Fibroblast of lung (primary cell): ENCODE measurements at regions not wholly inside any gene's neighbourhood (a gene's known extent, or its start where the extent isn't known, plus 50 kb on each side); places are given as distances from the start of the nearest gene placed in this dataset.

Experiments used
- EZH2 ChIP-seq: IDR thresholded peaks from 2 replicates; pipeline ENCODE4 v1.5.1; 2012; ENCODE audit warnings: low read length, control low read depth, mild to moderate bottlenecking; ENCODE audit errors: missing control alignments
- TF ChIP-seq, protein P1 (sequence below), 2 donors: IDR thresholded peaks in 1 of 2; conservative IDR thresholded peaks in 1 of 2; 1 replicate in 1 of 2; 2 replicates in 1 of 2; pipeline ENCODE4 v1.5.1; 2011 to 2012; ENCODE audit warnings: low read length in 2 of 2, control low read depth in 1 of 2, inconsistent platforms in 1 of 2, low read depth in 1 of 2, mild to moderate bottlenecking in 1 of 2

DNA sequence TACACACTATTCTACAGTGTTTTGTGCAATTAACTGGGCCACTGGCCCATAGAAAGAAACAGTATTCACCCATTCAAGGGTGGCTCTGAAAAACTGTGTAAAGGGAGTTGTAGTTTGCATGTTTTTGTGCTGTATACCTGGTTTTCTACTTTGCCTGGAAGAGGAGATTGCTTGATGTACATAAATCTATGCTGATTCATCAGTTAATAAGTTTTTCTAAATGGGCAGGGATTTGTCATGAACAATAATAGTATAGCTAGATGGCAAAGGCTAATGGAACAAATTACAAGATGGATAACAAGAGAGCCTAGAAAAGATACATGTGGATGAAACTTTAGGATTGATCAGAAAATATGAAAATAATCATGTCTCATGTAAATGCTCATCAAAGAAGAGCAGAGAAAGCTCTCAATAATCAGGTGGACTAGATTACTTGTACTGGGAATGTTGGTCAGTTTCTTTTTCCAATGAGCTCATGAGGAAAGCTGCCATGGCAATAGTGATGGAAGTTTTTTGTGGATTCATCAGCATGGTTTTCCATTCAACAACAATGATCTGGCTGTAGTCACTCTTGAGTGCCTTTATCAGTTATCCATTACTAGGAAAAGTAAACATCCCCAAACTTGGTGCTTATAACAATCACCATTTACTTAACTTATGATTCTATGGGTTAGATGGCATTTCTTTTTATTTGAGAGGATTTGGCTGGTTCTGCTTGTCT, 602.8 kb downstream of the BRINP3 start:
- no peak for TF ChIP-seq EZH2
- TF ChIP-seq, protein P1, sequence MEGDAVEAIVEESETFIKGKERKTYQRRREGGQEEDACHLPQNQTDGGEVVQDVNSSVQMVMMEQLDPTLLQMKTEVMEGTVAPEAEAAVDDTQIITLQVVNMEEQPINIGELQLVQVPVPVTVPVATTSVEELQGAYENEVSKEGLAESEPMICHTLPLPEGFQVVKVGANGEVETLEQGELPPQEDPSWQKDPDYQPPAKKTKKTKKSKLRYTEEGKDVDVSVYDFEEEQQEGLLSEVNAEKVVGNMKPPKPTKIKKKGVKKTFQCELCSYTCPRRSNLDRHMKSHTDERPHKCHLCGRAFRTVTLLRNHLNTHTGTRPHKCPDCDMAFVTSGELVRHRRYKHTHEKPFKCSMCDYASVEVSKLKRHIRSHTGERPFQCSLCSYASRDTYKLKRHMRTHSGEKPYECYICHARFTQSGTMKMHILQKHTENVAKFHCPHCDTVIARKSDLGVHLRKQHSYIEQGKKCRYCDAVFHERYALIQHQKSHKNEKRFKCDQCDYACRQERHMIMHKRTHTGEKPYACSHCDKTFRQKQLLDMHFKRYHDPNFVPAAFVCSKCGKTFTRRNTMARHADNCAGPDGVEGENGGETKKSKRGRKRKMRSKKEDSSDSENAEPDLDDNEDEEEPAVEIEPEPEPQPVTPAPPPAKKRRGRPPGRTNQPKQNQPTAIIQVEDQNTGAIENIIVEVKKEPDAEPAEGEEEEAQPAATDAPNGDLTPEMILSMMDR (conservative IDR thresholded peaks at IDR 0.05 in 1 of 2, IDR thresholded peaks at IDR 0.05 in 1 of 2; ENCODE audit: low read depth in 1 of 2, low read length in 2 of 2) = no peak
